Thymus (tissue), 11 donors: ENCODE measurements at regions not wholly inside any gene's neighbourhood (a gene's known extent, or its start where the extent isn't known, plus 50 kb on each side); places are given as distances from the start of the nearest gene placed in this dataset.

Experiments used
- DNase-seq, 9 donors: peaks; one replicate each; pipeline ENCODE4 v3.0.0-alpha.2; 2013; ENCODE audit warnings: low spot score in 9 of 9, low read depth in 6 of 9, missing footprints in 1 of 9
- H3K27ac ChIP-seq, 2 donors: one replicate each; pipeline ENCODE4 v1.5.1; 2013; ENCODE audit warnings: control low read depth in 1 of 2, low read depth in 1 of 2, low read length in 1 of 2, mild to moderate bottlenecking in 1 of 2, moderate library complexity in 1 of 2
- H3K27me3 ChIP-seq, 2 donors: one replicate each; pipeline ENCODE4 v1.5.1; 2013; ENCODE audit warnings: low read length in 1 of 2; ENCODE audit not compliant: control insufficient read depth in 2 of 2, insufficient read depth in 1 of 2
- H3K36me3 ChIP-seq, 2 donors: one replicate each; pipeline ENCODE4 v1.5.1; 2013; ENCODE audit warnings: low read length in 1 of 2, mild to moderate bottlenecking in 1 of 2, moderate library complexity in 1 of 2; ENCODE audit not compliant: control insufficient read depth in 2 of 2, insufficient read depth in 2 of 2
- H3K4me1 ChIP-seq, 2 donors: one replicate each; pipeline ENCODE4 v1.5.1; 2013; ENCODE audit warnings: low read length in 2 of 2; ENCODE audit not compliant: control insufficient read depth in 2 of 2, insufficient read depth in 2 of 2
- H3K4me3 ChIP-seq, 2 donors: one replicate each; pipeline ENCODE4 v1.5.1; 2013; ENCODE audit warnings: low read length in 2 of 2, control low read depth in 1 of 2, mild to moderate bottlenecking in 1 of 2
- H3K9me3 ChIP-seq, 2 donors: one replicate each; pipeline ENCODE4 v1.5.1; 2013; ENCODE audit warnings: low read length in 1 of 2, mild to moderate bottlenecking in 1 of 2; ENCODE audit not compliant: control insufficient read depth in 2 of 2, insufficient read depth in 1 of 2
- WGBS: extraction: QIAGEN DNeasy Blood & Tissue Kit; methylation state at CpG from one replicate; pipeline ENCODE4 v1.1.7; 2013; 5-methylcytosine and 5-hydroxymethylcytosine counted together
- donor health status: healthy.

GRCh38 chr4:71184195-71184781 lies 154.5 kb upstream of the SLC4A4 start:
- 36% methylated on average over 10 of the region's 10 CpGs for WGBS
- Histone ChIP-seq H3K36me3 (no peaks in the 10 kb centered on the region), H3K27ac (no peak overlapping the region), H3K4me3 (no peak overlapping the region), H3K9me3 (no peaks in the 10 kb centered on the region), H3K4me1 (peaks cover 10 to 11% of the 10 kb centered on the region in 2 donors), H3K27me3 (peaks cover 2 to 34% of the 10 kb centered on the region in 2 donors)
- DNase-seq: peak in 8 of 9 donors; percentile 21 to 82 (median 42)

DNA sequence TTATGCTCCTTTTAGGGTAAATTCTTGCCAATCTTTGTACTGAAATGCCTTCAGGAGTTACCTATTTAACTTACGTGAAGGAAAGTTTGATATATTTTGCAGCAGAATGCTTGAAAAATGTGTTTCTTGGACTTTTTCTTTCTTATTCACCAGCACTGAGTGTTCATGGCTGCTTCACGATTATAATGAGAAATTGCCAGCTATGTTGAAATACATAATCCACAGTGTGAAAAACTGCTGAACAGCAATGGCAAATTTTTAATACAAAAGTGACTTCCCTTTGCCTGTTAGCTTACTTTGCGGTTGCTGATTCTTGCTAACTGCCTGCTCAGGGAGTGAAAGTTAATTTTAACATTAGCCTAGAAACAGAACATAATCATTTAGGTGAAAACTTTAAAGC lies 153.8 kb upstream of the SLC4A4 start:
- no peak overlapping the region for H3K27ac ChIP-seq
- no peak for DNase-seq
- peaks cover 2 to 34% of the 10 kb centered on the region in 2 donors for H3K27me3 ChIP-seq
- H3K36me3 ChIP-seq: no peaks in the 10 kb centered on the region
- peaks cover 10 to 11% of the 10 kb centered on the region in 2 donors for H3K4me1 ChIP-seq
- no peak overlapping the region for H3K4me3 ChIP-seq
- no peaks in the 10 kb centered on the region for H3K9me3 ChIP-seq
- WGBS: 88% methylated on average over 3 of the region's 3 CpGs

DNA sequence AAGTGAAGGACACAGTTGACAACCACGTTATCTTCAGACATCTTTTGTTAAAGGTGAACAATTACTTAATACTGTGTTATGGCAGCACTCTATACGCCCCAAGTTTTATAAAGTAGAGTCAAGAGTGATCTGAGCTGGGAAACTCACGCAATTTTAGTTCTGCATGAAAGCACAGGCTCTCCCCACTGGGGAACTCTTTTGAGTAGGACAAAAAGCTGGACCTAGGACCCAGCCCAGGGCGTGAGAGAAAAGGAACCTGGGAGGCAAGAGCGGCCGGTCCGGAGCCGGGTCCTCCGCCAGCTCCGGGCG lies 152.6 kb upstream of the SLC4A4 start:
- H3K4me1 ChIP-seq: peaks cover 10 to 11% of the 10 kb centered on the region in 2 donors
- no peaks in the 10 kb centered on the region for H3K9me3 ChIP-seq
- 4% methylated on average over 11 of the region's 11 CpGs for WGBS
- H3K36me3 ChIP-seq: no peaks in the 10 kb centered on the region
- no peak overlapping the region for H3K27ac ChIP-seq
- H3K27me3 ChIP-seq: peaks cover 2 to 34% of the 10 kb centered on the region in 2 donors
- DNase-seq: peak in 2 of 9 donors; percentile 6 to 8
- H3K4me3 ChIP-seq: peak overlapping the region; percentile 33 to 84

DNA sequence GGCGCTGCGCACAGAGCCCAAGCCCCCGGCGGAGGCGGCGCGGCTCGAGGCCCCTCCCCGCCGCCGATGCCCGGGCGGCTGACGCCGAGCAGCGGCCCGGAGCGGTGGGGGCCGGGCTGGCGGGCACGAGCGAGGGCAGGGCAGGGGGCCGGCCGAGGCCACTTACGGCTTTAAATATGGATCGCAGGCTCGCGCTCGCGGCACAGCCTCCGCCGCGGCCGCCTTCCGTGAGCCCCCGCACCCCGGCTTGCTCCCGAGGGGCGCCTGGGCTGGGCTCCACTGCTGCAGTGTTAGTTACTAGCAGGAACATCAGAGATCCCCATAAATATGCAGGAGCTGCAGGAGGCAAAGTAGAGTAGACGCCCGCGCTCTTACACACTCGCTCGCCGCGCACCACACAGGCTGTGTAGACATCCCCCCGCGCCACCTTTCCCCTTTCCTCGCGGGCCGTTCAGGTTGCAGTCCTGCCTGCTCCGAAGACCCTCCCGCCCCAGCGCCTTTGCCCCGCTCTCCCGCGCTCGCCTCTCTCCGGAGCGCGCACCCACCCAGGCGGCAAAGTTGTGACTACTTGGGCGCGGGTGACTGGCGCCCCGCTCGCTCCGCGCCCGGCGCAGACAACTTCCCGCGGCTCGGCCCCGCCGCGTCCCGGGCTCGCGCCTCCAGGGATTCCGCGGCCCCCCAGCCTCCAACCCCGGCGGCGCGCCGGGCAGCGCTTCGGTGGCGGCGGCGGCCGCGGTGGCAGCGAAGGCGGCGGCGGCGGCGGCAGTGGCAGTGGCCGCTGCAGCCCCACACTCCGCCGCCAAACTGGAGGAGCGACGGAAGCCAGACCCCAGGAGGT lies 152.0 kb upstream of the SLC4A4 start:
- Histone ChIP-seq H3K36me3 (no peaks in the 10 kb centered on the region), H3K4me3 (peak overlapping the region; percentile 64 to 84), H3K9me3 (no peaks in the 10 kb centered on the region), H3K27me3 (peaks cover 2 to 34% of the 10 kb centered on the region in 2 donors), H3K27ac (peak overlapping the region; percentile 8 to 34), H3K4me1 (peaks cover 10 to 11% of the 10 kb centered on the region in 2 donors)
- whole genome bisulfite sequencing: under 1% methylated on average over 105 of the region's 105 CpGs
- peak in 6 of 9 donors; percentile 24 to 74 (median 35) for DNase-seq

GRCh38 chr4:71187404-71188155 lies 151.2 kb upstream of the SLC4A4 start:
- H3K27me3 ChIP-seq: peaks cover 2 to 34% of the 10 kb centered on the region in 2 donors
- 1% methylated on average over 45 of the region's 45 CpGs for WGBS
- H3K4me3 ChIP-seq: peak overlapping the region; percentile 64 to 84
- no peaks in the 10 kb centered on the region for H3K36me3 ChIP-seq
- no peaks in the 10 kb centered on the region for H3K9me3 ChIP-seq
- peak in 5 of 9 donors; percentile 18 to 61 (median 35) for DNase-seq
- no peak overlapping the region for H3K27ac ChIP-seq
- peaks cover 10 to 11% of the 10 kb centered on the region in 2 donors for H3K4me1 ChIP-seq

DNA sequence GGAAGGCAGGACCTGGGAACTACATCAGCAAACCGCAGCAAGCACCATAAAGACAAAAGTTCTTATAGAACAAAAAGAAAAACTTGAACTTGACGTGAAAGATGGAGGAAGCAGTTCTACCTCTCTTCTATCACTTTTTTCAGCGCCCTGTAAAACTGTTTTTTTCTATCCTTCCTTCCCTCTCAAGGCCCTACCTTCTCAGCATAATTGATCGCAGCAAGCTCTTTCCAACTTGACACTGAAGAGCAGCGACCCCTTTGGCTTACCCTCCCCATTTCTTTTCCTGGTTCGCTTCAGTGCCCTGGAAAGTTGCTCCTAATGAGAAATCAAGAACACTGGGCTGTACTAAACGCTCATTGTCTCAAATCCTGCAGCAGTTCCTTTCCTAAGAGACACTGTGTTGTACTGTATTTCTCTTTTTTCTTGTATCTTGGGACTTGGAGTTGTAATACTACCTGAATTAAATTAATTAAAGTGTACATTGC lies 150.6 kb upstream of the SLC4A4 start:
- WGBS: 4% methylated on average over 7 of the region's 7 CpGs
- no peaks in the 10 kb centered on the region for H3K9me3 ChIP-seq
- peaks cover 2 to 34% of the 10 kb centered on the region in 2 donors for H3K27me3 ChIP-seq
- peak in 3 of 9 donors; percentile 6 to 55 (median 9) for DNase-seq
- H3K36me3 ChIP-seq: no peaks in the 10 kb centered on the region
- H3K4me3 ChIP-seq: peak overlapping the region; percentile 64 to 84
- H3K4me1 ChIP-seq: peaks cover 10 to 11% of the 10 kb centered on the region in 2 donors
- H3K27ac ChIP-seq: no peak overlapping the region

DNA sequence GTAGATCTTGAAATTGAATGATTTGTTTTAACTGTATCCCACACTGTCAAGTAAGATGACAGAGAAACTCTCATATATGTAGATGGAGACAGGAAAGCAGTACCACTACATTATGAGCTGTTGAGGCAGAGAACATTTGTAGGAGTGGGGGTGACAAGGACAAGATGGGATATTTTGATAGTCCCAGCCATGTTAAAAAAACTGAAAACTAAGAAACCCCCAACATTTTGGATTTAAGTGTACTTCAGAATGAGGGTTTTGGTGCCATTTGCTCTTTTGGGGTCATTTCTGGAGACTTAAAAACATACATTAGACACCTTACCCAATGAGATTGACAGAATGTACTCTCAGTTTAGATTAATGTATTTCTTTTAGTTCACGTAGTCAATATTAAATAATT lies 149.9 kb upstream of the SLC4A4 start:
- WGBS: 94% methylated on average over 1 of the region's 1 CpG
- Histone ChIP-seq H3K27me3 (peaks cover 2 to 34% of the 10 kb centered on the region in 2 donors), H3K27ac (no peak overlapping the region), H3K9me3 (no peaks in the 10 kb centered on the region), H3K4me1 (peaks cover 10 to 11% of the 10 kb centered on the region in 2 donors), H3K4me3 (no peak overlapping the region), H3K36me3 (no peaks in the 10 kb centered on the region)
- no peak for DNase-seq

- H3K4me1 ChIP-seq: peaks cover 10 to 11% of the 10 kb centered on the region in 2 donors
- H3K9me3 ChIP-seq: no peaks in the 10 kb centered on the region
- H3K36me3 ChIP-seq: no peaks in the 10 kb centered on the region
- no peak overlapping the region for H3K4me3 ChIP-seq
- 95% methylated on average over 6 of the region's 6 CpGs for WGBS
- peaks cover 2 to 34% of the 10 kb centered on the region in 2 donors for H3K27me3 ChIP-seq
- no peak overlapping the region for H3K27ac ChIP-seq
- DNase-seq: no peak
These were observed 149.3 kb upstream of the SLC4A4 start for GRCh38 chr4:71189471-71189870.
